ENCODE measurements at regions not wholly inside any gene's neighbourhood (a gene's known extent, or its start where the extent isn't known, plus 50 kb on each side); places are given as distances from the start of the nearest gene placed in this dataset.

GRCh38 chr3:107103786-107104185 is 273.5 kb upstream of the CCDC54 start:
- Histone ChIP-seq H3K9me3 (no peaks in the 10 kb centered on the region), H3K4me3 (no peak overlapping the region), H3K27me3 (no peaks in the 10 kb centered on the region), H3K36me3 (no peaks in the 10 kb centered on the region)
- no peak for DNase-seq

DNA sequence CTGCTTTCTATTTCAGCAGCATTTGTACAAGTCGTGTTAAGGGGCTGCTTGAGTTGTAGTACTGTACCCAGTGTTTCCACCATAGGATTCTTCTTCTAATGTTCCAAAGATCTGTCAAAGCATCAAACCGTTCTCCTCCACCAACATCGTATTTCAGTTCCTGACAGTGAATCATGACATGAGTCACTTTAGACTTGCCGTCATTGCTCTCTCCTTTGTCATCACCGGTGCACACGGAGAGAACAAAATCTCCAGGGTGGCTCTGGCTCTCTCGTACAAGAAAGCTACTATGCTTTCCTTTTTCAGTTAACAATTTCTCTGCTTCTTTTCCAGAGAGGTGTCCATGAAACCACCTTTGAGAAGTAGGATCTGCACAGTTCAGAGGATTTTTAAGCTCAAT is 270.9 kb upstream of the CCDC54 start:
- no peaks in the 10 kb centered on the region for H3K27me3 ChIP-seq
- no peaks in the 10 kb centered on the region for H3K36me3 ChIP-seq
- no peaks in the 10 kb centered on the region for H3K9me3 ChIP-seq
- no peak overlapping the region for H3K4me3 ChIP-seq
- DNase-seq: no peak

GRCh38 chr3:107106907-107107306 is 270.3 kb upstream of the CCDC54 start:
- Histone ChIP-seq H3K9me3 (no peaks in the 10 kb centered on the region), H3K36me3 (no peaks in the 10 kb centered on the region), H3K4me3 (no peak overlapping the region), H3K27me3 (no peaks in the 10 kb centered on the region)
- DNase-seq: no peak

DNA sequence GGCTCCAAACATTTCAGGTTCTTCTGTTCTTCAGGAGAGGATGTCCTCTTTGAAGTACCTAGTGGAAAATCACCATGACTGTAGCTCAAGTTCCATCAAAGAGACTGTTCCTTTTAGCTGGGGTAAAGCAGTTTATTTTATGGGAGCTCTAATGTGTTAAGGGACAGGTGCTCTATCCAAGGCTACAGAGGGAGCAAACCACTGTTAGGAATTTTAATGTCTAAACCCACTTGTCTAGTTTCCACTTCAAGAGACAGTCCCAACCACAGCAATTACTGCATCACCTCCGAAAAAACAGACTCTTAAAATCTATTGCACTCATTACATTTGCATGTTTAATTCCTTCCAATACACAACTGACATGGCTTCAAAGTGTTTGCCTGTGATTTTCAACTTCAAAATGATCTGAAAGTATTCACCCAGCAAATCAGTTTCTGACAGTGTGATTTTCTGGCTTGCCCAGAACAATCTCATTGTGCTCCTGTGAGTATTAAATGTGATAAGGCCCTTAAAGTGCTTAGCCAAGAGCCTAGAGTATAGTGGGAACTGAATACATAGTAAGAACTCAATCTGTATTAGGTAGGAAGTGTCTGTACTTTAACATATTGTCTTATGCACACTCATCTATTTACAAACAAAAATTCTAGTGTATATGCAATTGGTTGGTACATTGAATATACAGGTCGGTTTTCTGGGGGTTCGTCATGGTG is 266.5 kb upstream of the CCDC54 start:
- no peak for DNase-seq
- Histone ChIP-seq H3K9me3 (no peaks in the 10 kb centered on the region), H3K27me3 (no peaks in the 10 kb centered on the region), H3K4me3 (no peak overlapping the region), H3K36me3 (no peaks in the 10 kb centered on the region)

- Histone ChIP-seq H3K4me3 (no peak overlapping the region), H3K27me3 (no peaks in the 10 kb centered on the region), H3K9me3 (no peaks in the 10 kb centered on the region), H3K36me3 (no peaks in the 10 kb centered on the region)
- no peak for DNase-seq
Observed at GRCh38 chr3:107111872-107112271, 265.4 kb upstream of the CCDC54 start.

GRCh38 chr3:107112356-107112755 is 264.9 kb upstream of the CCDC54 start:
- Histone ChIP-seq H3K4me3 (no peak overlapping the region), H3K9me3 (no peaks in the 10 kb centered on the region), H3K27me3 (no peaks in the 10 kb centered on the region), H3K36me3 (no peaks in the 10 kb centered on the region)
- no peak for DNase-seq

- Histone ChIP-seq H3K9me3 (no peaks in the 10 kb centered on the region), H3K36me3 (no peaks in the 10 kb centered on the region), H3K27me3 (no peaks in the 10 kb centered on the region), H3K4me3 (no peak overlapping the region)
- no peak for DNase-seq
Observed at GRCh38 chr3:107116251-107116650, 261.0 kb upstream of the CCDC54 start.

- no peaks in the 10 kb centered on the region for H3K27me3 ChIP-seq
- no peak overlapping the region for H3K4me3 ChIP-seq
- no peaks in the 10 kb centered on the region for H3K36me3 ChIP-seq
- DNase-seq: no peak
- no peaks in the 10 kb centered on the region for H3K9me3 ChIP-seq
Observed at GRCh38 chr3:107117156-107117555, 260.1 kb upstream of the CCDC54 start.

DNA sequence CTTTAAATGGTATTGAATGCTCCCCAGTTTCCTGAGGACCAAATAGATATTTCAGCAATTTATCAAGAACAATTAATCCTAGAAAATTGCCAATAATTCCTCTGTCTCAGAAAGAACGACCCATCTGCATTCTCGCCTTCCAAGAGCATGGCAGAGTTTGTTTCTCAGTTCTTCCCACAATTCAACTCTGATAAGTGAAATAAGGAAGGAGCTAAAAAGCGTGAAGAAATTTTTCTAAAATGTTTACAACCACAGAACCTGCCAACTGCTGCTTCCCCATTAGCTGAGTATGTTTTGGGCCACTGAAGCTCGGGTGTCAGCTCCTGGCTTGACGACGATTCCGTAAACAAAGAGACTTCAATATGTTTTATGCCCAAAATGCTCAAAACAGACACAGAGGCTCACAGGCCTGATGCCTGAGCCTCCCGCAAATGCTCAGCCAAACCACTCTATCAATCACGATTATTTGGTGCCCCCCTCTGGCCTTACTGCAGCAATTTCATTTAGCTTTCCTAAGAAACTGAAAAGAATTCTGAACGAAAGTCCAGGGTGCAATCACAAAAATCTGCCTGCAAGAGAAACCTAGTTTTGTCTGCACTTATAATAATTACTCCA is 259.2 kb upstream of the CCDC54 start:
- Histone ChIP-seq H3K27me3 (no peaks in the 10 kb centered on the region), H3K4me3 (no peak overlapping the region), H3K9me3 (no peaks in the 10 kb centered on the region), H3K36me3 (no peaks in the 10 kb centered on the region)
- peak; percentile 61 for DNase-seq

- H3K27me3 ChIP-seq: no peaks in the 10 kb centered on the region
- no peak overlapping the region for H3K4me3 ChIP-seq
- DNase-seq: peak; percentile 72
- H3K36me3 ChIP-seq: no peaks in the 10 kb centered on the region
- H3K9me3 ChIP-seq: peaks cover 3% of the 10 kb centered on the region; the same call in 1 of the 2 replicates
Observed at GRCh38 chr3:107124885-107125284, 252.4 kb upstream of the CCDC54 start.

- H3K27me3 ChIP-seq: no peaks in the 10 kb centered on the region
- DNase-seq: no peak
- H3K9me3 ChIP-seq: peaks cover 3% of the 10 kb centered on the region; the same call in 1 of the 2 replicates
- H3K36me3 ChIP-seq: no peaks in the 10 kb centered on the region
- H3K4me3 ChIP-seq: no peak overlapping the region
Observed at GRCh38 chr3:107128946-107129345, 248.3 kb upstream of the CCDC54 start.

DNA sequence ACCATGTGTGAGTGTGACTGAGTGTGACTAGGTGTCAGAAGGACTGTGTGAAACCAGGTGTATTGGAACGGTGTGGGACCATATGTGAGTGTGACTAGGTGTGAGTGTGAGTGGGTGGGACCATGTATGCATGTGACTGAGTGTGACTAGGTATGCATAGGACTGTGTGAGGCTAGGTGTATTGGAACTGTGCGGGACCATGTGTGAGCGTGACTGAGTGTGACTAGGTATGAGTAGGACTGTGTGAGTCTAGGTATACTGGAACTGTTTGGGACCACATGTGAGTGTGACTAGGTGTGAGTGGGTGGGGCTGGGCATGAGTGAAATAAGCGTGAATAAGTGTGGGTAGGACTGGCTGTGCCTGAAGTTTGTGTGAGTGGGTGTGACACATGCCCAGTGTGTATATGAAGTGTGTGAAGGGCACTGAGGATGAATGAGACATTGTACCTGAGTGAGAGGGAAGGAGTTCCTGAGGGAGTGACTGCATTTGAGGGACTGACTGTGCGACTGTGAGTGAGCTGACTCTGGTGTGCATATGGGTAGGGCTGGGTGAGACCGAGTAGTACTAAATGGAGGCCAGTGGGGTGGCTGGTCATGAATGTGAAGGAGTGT is 247.0 kb upstream of the CCDC54 start:
- no peak for DNase-seq
- H3K36me3 ChIP-seq: no peaks in the 10 kb centered on the region
- peaks cover 3% of the 10 kb centered on the region; the same call in 1 of the 2 replicates for H3K9me3 ChIP-seq
- no peaks in the 10 kb centered on the region for H3K27me3 ChIP-seq
- H3K4me3 ChIP-seq: no peak overlapping the region

- H3K4me3 ChIP-seq: no peak overlapping the region
- H3K9me3 ChIP-seq: peaks cover 3% of the 10 kb centered on the region; the same call in 1 of the 2 replicates
- no peaks in the 10 kb centered on the region for H3K27me3 ChIP-seq
- no peak for DNase-seq
- no peaks in the 10 kb centered on the region for H3K36me3 ChIP-seq
Observed at GRCh38 chr3:107132674-107133073, 244.6 kb upstream of the CCDC54 start.

- DNase-seq: no peak
- H3K27me3 ChIP-seq: no peaks in the 10 kb centered on the region
- H3K4me3 ChIP-seq: no peak overlapping the region
- no peaks in the 10 kb centered on the region for H3K9me3 ChIP-seq
- H3K36me3 ChIP-seq: no peaks in the 10 kb centered on the region
Observed at GRCh38 chr3:107133891-107134290, 243.3 kb upstream of the CCDC54 start.

- no peaks in the 10 kb centered on the region for H3K27me3 ChIP-seq
- H3K4me3 ChIP-seq: no peak overlapping the region
- DNase-seq: no peak
- H3K9me3 ChIP-seq: no peaks in the 10 kb centered on the region
- H3K36me3 ChIP-seq: no peaks in the 10 kb centered on the region
Observed at GRCh38 chr3:107142171-107142570, 235.1 kb upstream of the CCDC54 start.

DNA sequence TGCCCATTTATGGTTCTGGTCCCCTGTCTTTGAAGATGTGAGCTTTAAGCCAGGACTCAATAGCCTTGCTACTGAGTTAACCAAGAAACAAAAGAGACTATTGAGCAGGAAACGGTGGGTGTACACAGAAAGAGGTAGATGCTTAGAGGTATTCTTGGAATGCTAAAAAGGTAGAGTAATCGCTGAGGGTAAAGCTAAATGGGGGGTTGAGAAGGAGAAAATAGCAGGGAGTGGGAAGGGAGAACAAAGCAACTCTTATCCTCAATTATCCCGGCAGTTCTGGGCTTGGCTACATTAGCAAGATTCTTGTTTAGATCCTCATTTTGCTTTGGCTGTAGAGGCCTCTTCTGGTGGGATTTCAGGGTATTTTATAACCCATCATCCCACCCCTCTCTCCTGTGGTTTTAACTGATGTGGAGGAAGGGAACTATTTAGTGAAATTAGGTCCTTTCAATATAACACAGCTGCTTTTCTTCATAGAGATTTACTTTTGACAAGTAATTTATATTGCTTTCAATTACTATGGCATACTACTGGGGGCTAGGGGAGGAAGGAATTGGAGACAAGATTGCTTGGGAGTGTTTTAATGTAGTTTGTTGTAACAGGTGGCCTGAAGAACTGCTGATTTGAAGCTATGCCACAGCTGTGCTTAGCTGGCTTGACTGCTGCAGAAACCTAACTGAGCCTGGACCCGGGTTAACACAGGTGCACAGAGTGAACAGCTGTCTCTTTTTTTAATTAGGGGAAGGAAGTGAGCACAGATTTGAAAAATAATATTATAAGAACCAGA is 234.3 kb upstream of the CCDC54 start:
- Histone ChIP-seq H3K36me3 (no peaks in the 10 kb centered on the region), H3K27me3 (no peaks in the 10 kb centered on the region), H3K9me3 (no peaks in the 10 kb centered on the region), H3K4me3 (no peak overlapping the region)
- DNase-seq: no peak

DNA sequence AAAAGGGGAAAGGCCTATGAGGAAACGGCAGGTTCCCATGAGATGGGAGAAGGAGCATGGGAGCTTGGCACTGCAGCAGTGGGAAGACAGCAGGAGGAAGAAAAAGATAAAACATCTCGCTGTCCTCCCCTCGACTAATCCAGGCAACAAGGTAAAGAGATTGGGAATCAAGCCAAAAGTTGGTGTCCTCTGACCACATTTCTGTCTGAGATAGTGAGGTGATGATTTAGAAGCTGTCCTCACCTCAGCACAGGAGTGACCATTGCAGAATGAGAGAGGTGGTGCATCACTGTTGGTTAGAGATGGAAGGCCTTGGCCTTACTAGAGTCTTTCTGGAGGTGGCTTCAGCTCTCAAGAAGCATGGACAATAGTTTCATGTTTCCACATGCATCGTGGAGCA is 226.6 kb upstream of the CCDC54 start:
- no peak for DNase-seq
- no peaks in the 10 kb centered on the region for H3K27me3 ChIP-seq
- no peak overlapping the region for H3K4me3 ChIP-seq

More for the DNA sequence above, 226.6 kb upstream of the CCDC54 start:
- Histone ChIP-seq H3K36me3 (no peaks in the 10 kb centered on the region), H3K9me3 (no peaks in the 10 kb centered on the region)

Measured in MG63 (cell line).